GM12878 (cell line): ENCODE measurements at regions not wholly inside any gene's neighbourhood (a gene's known extent, or its start where the extent isn't known, plus 50 kb on each side); places are given as distances from the start of the nearest gene placed in this dataset.

Experiments used
- ATAC-seq: fragments of 200-7000 bp; cut with Tn5 transposase; 3 replicates; pipeline ENCODE4 v1.9.1; 2020; ENCODE audit warnings: mild to moderate bottlenecking, moderate library complexity
- BruUV-seq: library from RNA; stranded (reverse); fragments of 400-500 nt; replicated peaks from 2 replicates; lab custom pipeline; 2021; lab: Mats Ljungman, UMichigan
- CTCF ChIA-PET: fragments of 300-600 bp; sonication (Branson Sonifier 250); formaldehyde crosslinking; extraction: SDS; loops from one replicate; lab custom pipeline; 2021; ENCODE audit warnings: inconsistent platforms; lab: Yijun Ruan, JAX
- POLR2A ChIA-PET: fragments of 350-600 bp; formaldehyde crosslinking; extraction: SDS; loops from one replicate; lab custom pipeline; 2021; ENCODE audit warnings: inconsistent platforms; lab: Charles Lee
- RAD21 ChIA-PET: fragments of 300-600 bp; sonication (Branson Sonifier 250); formaldehyde crosslinking; loops from one replicate; lab custom pipeline; 2023; ENCODE audit warnings: antibody characterized with exemption; ENCODE audit not compliant: unreplicated experiment; lab: Charles Lee
- SMC1A ChIA-PET: fragments of 300-600 bp; sonication (Branson Sonifier 250); formaldehyde crosslinking; loops from one replicate; lab custom pipeline; 2023; ENCODE audit not compliant: unreplicated experiment, uncharacterized antibody; lab: Charles Lee
- DNase-seq: peaks from one replicate; pipeline ENCODE4 v3.0.0-alpha.2; 2011; ENCODE audit warnings: low read depth, low spot score
- FAIRE-seq: peaks from 3 replicates; lab custom pipeline; 2011; peaks lifted over from hg19 to GRCh38; lab: Jason Lieb, UNC
- H2AFZ ChIP-seq: 2 replicates; pipeline ENCODE4 v1.6.0; 2011; ENCODE audit warnings: low read depth, low read length, control low read depth; ENCODE audit not compliant: control insufficient read depth
- H3K27ac ChIP-seq: 2 replicates; pipeline ENCODE4 v1.5.1; 2011; ENCODE audit warnings: control low read depth; ENCODE audit not compliant: control insufficient read depth, insufficient read depth
- H3K27me3 ChIP-seq, 2 experiments: replicated peaks in 1 of 2; 2 replicates each; pipeline versions ENCODE4 v1.6.0 to v1.6.1; 2011; ENCODE audit warnings: low read length in 1 of 2; ENCODE audit not compliant: control insufficient read depth in 2 of 2, insufficient read depth in 2 of 2
- H3K36me3 ChIP-seq, 2 experiments: 2 replicates each; pipeline ENCODE4 v1.5.1; 2011; ENCODE audit warnings: low read length in 1 of 2; ENCODE audit not compliant: control insufficient read depth in 2 of 2, insufficient read depth in 2 of 2
- H3K4me1 ChIP-seq: 2 replicates; pipeline ENCODE4 v1.6.1; 2011; ENCODE audit warnings: mild to moderate bottlenecking, low read length, moderate library complexity, mixed read lengths; ENCODE audit not compliant: control insufficient read depth, insufficient read depth
- H3K4me2 ChIP-seq: 2 replicates; pipeline ENCODE4 v1.6.0; 2011; ENCODE audit warnings: control low read depth; ENCODE audit not compliant: control insufficient read depth, insufficient read depth
- H3K4me3 ChIP-seq: fragments of 200-600 bp; sonication (generic); 2 replicates; pipeline ENCODE4 v1.5.1; 2016
- H3K79me2 ChIP-seq: 2 replicates; pipeline ENCODE4 v1.6.0; 2011; ENCODE audit warnings: low read length; ENCODE audit not compliant: control insufficient read depth, insufficient read depth
- H3K9ac ChIP-seq: 2 replicates; pipeline ENCODE4 v1.8.0; 2011; ENCODE audit warnings: low read length, control low read depth, mixed read lengths; ENCODE audit not compliant: control insufficient read depth, insufficient read depth
- H3K9me3 ChIP-seq: replicated peaks from 3 replicates; pipeline ENCODE4 v1.5.1; 2011; ENCODE audit warnings: mild to moderate bottlenecking, low read length; ENCODE audit not compliant: control insufficient read depth, insufficient read depth
- H4K20me1 ChIP-seq: 2 replicates; pipeline ENCODE4 v1.6.0; 2011; ENCODE audit not compliant: control insufficient read depth, insufficient read depth
- ETV6 ChIP-seq, 2 experiments: fragments of 450-650 bp in 1 of 2; IDR thresholded peaks in 1 of 2; conservative IDR thresholded peaks in 1 of 2; 2 replicates each; pipeline ENCODE4 v1.6.1; 2014; ENCODE audit warnings: antibody characterized with exemption in 1 of 2, borderline replicate concordance in 1 of 2, low read depth in 1 of 2, mild to moderate bottlenecking in 1 of 2, moderate library complexity in 1 of 2
- NKRF ChIP-seq: fragments of 450-650 bp; conservative IDR thresholded peaks from 2 replicates; pipeline ENCODE4 v1.6.1; 2017; ENCODE audit warnings: mild to moderate bottlenecking, moderate library complexity
- PBX3 ChIP-seq: IDR thresholded peaks from 2 replicates; pipeline ENCODE4 v1.6.1; 2011; ENCODE audit warnings: mild to moderate bottlenecking, low read depth, low read length, moderate library complexity; ENCODE audit not compliant: insufficient replicate concordance
- RELA ChIP-seq: fragments of 450-650 bp; IDR thresholded peaks from 2 replicates; pipeline ENCODE4 v1.8.0; 2014; ENCODE audit warnings: borderline replicate concordance; ENCODE audit not compliant: partially characterized antibody
- SIN3A ChIP-seq: IDR thresholded peaks from 2 replicates; pipeline ENCODE4 v1.6.1; 2012; ENCODE audit warnings: low read depth, low read length, improper control_type of control experiment
- USF2 ChIP-seq: IDR thresholded peaks from 2 replicates; pipeline ENCODE4 v1.6.1; 2011; ENCODE audit warnings: low read depth, low read length, improper control_type of control experiment, borderline replicate concordance
- WGBS: methylation state at CpG from one replicate; pipeline ENCODE4 v1.1.6; 2016; ENCODE audit warnings: low lambda C conversion rate; ENCODE audit not compliant: insufficient replicate concordance, insufficient coverage; ENCODE audit errors: missing lambda C conversion rate; 5-methylcytosine and 5-hydroxymethylcytosine counted together
- in situ Hi-C: fragments of 300-500 bp; cut with MboI; formaldehyde crosslinking; loops from 9 replicates; pipeline ENCODE4 v1.14.3; 2018; ENCODE audit warnings: mixed read lengths
- intact Hi-C: fragments of 100-400 bp; cut with micrococcal nuclease; formaldehyde crosslinking; loops from one replicate; pipeline ENCODE4 v1.14.2; 2022; ENCODE audit not compliant: unreplicated experiment
- TF ChIP-seq, protein P1 (sequence below): fragments of 450-650 bp; formaldehyde crosslinking; IDR thresholded peaks from 2 replicates; pipeline ENCODE4 v1.5.0; 2022; ENCODE audit warnings: mild to moderate bottlenecking, missing genetic modification characterization
- TF ChIP-seq, protein P2 (sequence below): fragments of 450-650 bp; IDR thresholded peaks from 2 replicates; pipeline ENCODE4 v1.6.1; 2016; ENCODE audit warnings: mild to moderate bottlenecking, moderate library complexity, borderline replicate concordance

DNA sequence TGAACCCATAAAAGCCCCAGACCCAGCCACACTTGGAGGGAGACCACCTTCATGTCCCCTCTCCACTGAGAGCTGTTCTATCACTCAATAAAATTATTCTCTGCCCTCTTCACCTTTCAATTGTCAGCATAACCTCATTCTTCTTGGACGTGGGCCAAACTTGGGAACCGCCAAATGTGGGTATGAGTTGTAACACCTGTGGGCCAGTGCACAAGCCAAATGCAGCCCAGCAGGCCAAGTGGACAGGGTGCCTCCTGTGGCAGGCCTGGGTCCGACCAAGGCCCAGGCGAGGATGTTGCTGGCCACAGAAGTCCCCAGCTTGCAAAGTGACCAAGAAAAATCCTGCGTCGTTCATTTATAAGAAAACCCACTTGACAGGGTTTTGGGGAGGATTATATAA, 621.2 kb downstream of the METTL15 start:
- FAIRE-seq = no peak
- BruUV-seq = no TSS peak
- no peaks in the 10 kb centered on the region for H3K36me3 ChIP-seq
- no peak for DNase-seq
- no peaks in the 10 kb centered on the region for H3K4me1 ChIP-seq
- no peaks in the 10 kb centered on the region for H3K9me3 ChIP-seq
- H3K27ac ChIP-seq = no peak overlapping the region
- 49% methylated on average over 6 of the region's 6 CpGs for WGBS
- POLR2A ChIA-PET = interaction anchor here (0.6 kb wide), 1 partner anchor 157 kb away, joined by 4 read pairs; no protein-coding TSS in a partner anchor
- in situ Hi-C loops = no loop called here
- RAD21 ChIA-PET = no interaction called here
- no peak for ATAC-seq
- TF ChIP-seq SIN3A (no peak), ETV6 (conservative IDR thresholded peaks at IDR 0.05 in 1 of 2, IDR thresholded peaks at IDR 0.05 in 1 of 2; ENCODE audit: borderline replicate concordance in 1 of 2, low read depth in 1 of 2) (no peak), NKRF (no peak), PBX3 (no peak), RELA (no peak), USF2 (no peak)
- TF ChIP-seq, protein P1, sequence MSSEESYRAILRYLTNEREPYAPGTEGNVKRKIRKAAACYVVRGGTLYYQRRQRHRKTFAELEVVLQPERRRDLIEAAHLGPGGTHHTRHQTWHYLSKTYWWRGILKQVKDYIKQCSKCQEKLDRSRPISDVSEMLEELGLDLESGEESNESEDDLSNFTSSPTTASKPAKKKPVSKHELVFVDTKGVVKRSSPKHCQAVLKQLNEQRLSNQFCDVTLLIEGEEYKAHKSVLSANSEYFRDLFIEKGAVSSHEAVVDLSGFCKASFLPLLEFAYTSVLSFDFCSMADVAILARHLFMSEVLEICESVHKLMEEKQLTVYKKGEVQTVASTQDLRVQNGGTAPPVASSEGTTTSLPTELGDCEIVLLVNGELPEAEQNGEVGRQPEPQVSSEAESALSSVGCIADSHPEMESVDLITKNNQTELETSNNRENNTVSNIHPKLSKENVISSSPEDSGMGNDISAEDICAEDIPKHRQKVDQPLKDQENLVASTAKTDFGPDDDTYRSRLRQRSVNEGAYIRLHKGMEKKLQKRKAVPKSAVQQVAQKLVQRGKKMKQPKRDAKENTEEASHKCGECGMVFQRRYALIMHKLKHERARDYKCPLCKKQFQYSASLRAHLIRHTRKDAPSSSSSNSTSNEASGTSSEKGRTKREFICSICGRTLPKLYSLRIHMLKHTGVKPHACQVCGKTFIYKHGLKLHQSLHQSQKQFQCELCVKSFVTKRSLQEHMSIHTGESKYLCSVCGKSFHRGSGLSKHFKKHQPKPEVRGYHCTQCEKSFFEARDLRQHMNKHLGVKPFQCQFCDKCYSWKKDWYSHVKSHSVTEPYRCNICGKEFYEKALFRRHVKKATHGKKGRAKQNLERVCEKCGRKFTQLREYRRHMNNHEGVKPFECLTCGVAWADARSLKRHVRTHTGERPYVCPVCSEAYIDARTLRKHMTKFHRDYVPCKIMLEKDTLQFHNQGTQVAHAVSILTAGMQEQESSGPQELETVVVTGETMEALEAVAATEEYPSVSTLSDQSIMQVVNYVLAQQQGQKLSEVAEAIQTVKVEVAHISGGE (CRISPR knock-in tag) = no peak
- TF ChIP-seq, protein P2, sequence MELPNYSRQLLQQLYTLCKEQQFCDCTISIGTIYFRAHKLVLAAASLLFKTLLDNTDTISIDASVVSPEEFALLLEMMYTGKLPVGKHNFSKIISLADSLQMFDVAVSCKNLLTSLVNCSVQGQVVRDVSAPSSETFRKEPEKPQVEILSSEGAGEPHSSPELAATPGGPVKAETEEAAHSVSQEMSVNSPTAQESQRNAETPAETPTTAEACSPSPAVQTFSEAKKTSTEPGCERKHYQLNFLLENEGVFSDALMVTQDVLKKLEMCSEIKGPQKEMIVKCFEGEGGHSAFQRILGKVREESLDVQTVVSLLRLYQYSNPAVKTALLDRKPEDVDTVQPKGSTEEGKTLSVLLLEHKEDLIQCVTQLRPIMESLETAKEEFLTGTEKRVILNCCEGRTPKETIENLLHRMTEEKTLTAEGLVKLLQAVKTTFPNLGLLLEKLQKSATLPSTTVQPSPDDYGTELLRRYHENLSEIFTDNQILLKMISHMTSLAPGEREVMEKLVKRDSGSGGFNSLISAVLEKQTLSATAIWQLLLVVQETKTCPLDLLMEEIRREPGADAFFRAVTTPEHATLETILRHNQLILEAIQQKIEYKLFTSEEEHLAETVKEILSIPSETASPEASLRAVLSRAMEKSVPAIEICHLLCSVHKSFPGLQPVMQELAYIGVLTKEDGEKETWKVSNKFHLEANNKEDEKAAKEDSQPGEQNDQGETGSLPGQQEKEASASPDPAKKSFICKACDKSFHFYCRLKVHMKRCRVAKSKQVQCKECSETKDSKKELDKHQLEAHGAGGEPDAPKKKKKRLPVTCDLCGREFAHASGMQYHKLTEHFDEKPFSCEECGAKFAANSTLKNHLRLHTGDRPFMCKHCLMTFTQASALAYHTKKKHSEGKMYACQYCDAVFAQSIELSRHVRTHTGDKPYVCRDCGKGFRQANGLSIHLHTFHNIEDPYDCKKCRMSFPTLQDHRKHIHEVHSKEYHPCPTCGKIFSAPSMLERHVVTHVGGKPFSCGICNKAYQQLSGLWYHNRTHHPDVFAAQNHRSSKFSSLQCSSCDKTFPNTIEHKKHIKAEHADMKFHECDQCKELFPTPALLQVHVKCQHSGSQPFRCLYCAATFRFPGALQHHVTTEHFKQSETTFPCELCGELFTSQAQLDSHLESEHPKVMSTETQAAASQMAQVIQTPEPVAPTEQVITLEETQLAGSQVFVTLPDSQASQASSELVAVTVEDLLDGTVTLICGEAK = no peak
- TF ChIP-seq, all 136 proteins: peak for 0
- intact Hi-C loops = no loop called here
- Histone ChIP-seq H3K9ac (no peak overlapping the region), H3K27me3 (no peaks in the 10 kb centered on the region), H3K4me2 (no peak overlapping the region), H2AFZ (no peak overlapping the region), H4K20me1 (no peaks in the 10 kb centered on the region), H3K4me3 (no peak overlapping the region), H3K79me2 (no peaks in the 10 kb centered on the region)
- CTCF ChIA-PET = no interaction called here
- SMC1A ChIA-PET = interaction anchor here (0.6 to 1.6 kb wide), 2 partner anchors 9 to 376 kb away, joined by 3 to 5 read pairs; no protein-coding TSS in a partner anchor
